H9 (cell line): ENCODE measurements at regions not wholly inside any gene's neighbourhood (a gene's known extent, or its start where the extent isn't known, plus 50 kb on each side); places are given as distances from the start of the nearest gene placed in this dataset.

Source experiments
- DNase-seq: peaks from one replicate; pipeline ENCODE4 v3.0.0-alpha.2; 2017
- H2AFZ ChIP-seq: one replicate; pipeline ENCODE4 v1.6.1; 2013; ENCODE audit warnings: mild to moderate bottlenecking, low read length, control low read depth, moderate library complexity
- H2AK5ac ChIP-seq: 2 replicates; pipeline ENCODE4 v1.6.1; 2013; ENCODE audit warnings: low read length, control low read depth, mixed read lengths; ENCODE audit not compliant: insufficient read length
- H2BK120ac ChIP-seq: one replicate; pipeline ENCODE4 v1.6.1; 2013; ENCODE audit warnings: low read depth, mild to moderate bottlenecking, low read length, control low read depth, inconsistent platforms; ENCODE audit not compliant: poor library complexity, severe bottlenecking
- H2BK12ac ChIP-seq: 2 replicates; pipeline ENCODE4 v1.6.1; 2013; ENCODE audit warnings: low read length, control low read depth, mixed read lengths, low read depth; ENCODE audit not compliant: insufficient read length
- H2BK15ac ChIP-seq: 2 replicates; pipeline ENCODE4 v1.6.1; 2013; ENCODE audit warnings: low read depth, low read length, control low read depth
- H2BK20ac ChIP-seq: one replicate; pipeline ENCODE4 v1.6.1; 2013; ENCODE audit warnings: low read depth, mild to moderate bottlenecking, low read length, control low read depth, inconsistent platforms; ENCODE audit not compliant: poor library complexity, severe bottlenecking
- H2BK5ac ChIP-seq: 2 replicates; pipeline ENCODE4 v1.6.1; 2013; ENCODE audit warnings: low read length, control low read depth, mixed read lengths; ENCODE audit not compliant: insufficient read length
- H3K14ac ChIP-seq: 2 replicates; pipeline ENCODE4 v1.6.1; 2013; ENCODE audit warnings: low read length, control low read depth; ENCODE audit not compliant: insufficient read depth
- H3K18ac ChIP-seq: 2 replicates; pipeline ENCODE4 v1.6.1; 2013; ENCODE audit warnings: low read depth, mild to moderate bottlenecking, mixed read lengths, low read length, control low read depth; ENCODE audit not compliant: insufficient read length
- H3K23ac ChIP-seq: 2 replicates; pipeline ENCODE4 v1.6.1; 2013; ENCODE audit warnings: low read length, control low read depth, mixed read lengths, low read depth; ENCODE audit not compliant: insufficient read length
- H3K23me2 ChIP-seq: 2 replicates; pipeline ENCODE4 v1.6.1; 2013; ENCODE audit warnings: low read depth, mild to moderate bottlenecking, mixed read lengths, low read length, control low read depth; ENCODE audit not compliant: insufficient read length, poor library complexity, severe bottlenecking
- H3K27ac ChIP-seq: 2 replicates; pipeline ENCODE4 v1.5.1; 2013; ENCODE audit warnings: low read length, control low read depth, mixed read lengths, low read depth; ENCODE audit not compliant: insufficient read length
- H3K27me3 ChIP-seq: 2 replicates; pipeline ENCODE4 v1.6.1; 2013; ENCODE audit warnings: low read length, control low read depth, inconsistent platforms; ENCODE audit not compliant: insufficient read depth
- H3K4ac ChIP-seq: 2 replicates; pipeline ENCODE4 v1.6.1; 2013; ENCODE audit warnings: low read depth, mild to moderate bottlenecking, control low read depth, inconsistent platforms, low read length, moderate library complexity
- H3K4me1 ChIP-seq: 2 replicates; pipeline ENCODE4 v1.6.1; 2013; ENCODE audit warnings: low read length, control low read depth, inconsistent platforms; ENCODE audit not compliant: insufficient read depth
- H3K4me2 ChIP-seq: 2 replicates; pipeline ENCODE4 v1.6.1; 2013; ENCODE audit warnings: low read length, control low read depth, mixed read lengths; ENCODE audit not compliant: insufficient read length, insufficient read depth
- H3K56ac ChIP-seq: 2 replicates; pipeline ENCODE4 v1.6.1; 2013; ENCODE audit warnings: low read depth, mild to moderate bottlenecking, mixed read lengths, low read length, control low read depth; ENCODE audit not compliant: insufficient read length
- H3K79me1 ChIP-seq: 2 replicates; pipeline ENCODE4 v1.6.1; 2013; ENCODE audit warnings: low read depth, mild to moderate bottlenecking, moderate library complexity, low read length, control low read depth, inconsistent platforms; ENCODE audit not compliant: insufficient read depth, poor library complexity, severe bottlenecking
- H3K79me2 ChIP-seq: 2 replicates; pipeline ENCODE4 v1.6.1; 2013; ENCODE audit warnings: low read length, control low read depth, inconsistent platforms; ENCODE audit not compliant: insufficient read depth
- H3K9ac ChIP-seq: 2 replicates; pipeline ENCODE4 v1.6.1; 2013; ENCODE audit warnings: low read length, control low read depth, mixed read lengths; ENCODE audit not compliant: insufficient read length; ENCODE audit errors: extremely low read depth
- H3K9me3 ChIP-seq: one replicate; pipeline ENCODE4 v1.6.1; 2013; ENCODE audit warnings: low read depth, low read length, inconsistent platforms; ENCODE audit not compliant: control insufficient read depth
- H3T11ph ChIP-seq: one replicate; pipeline ENCODE4 v1.6.1; 2013; ENCODE audit warnings: mild to moderate bottlenecking, low read length, control low read depth, inconsistent platforms
- H4K20me1 ChIP-seq: one replicate; pipeline ENCODE4 v1.6.1; 2013; ENCODE audit not compliant: control insufficient read depth, insufficient read length, insufficient read depth
- H4K5ac ChIP-seq: 2 replicates; pipeline ENCODE4 v1.6.1; 2013; ENCODE audit warnings: low read depth, mild to moderate bottlenecking, mixed read lengths, low read length, control low read depth; ENCODE audit not compliant: insufficient read length
- H4K8ac ChIP-seq: replicated peaks from 2 replicates; pipeline ENCODE4 v1.6.1; 2013; ENCODE audit warnings: low read length, control low read depth, mixed read lengths, low read depth; ENCODE audit not compliant: insufficient read length
- H4K91ac ChIP-seq: 2 replicates; pipeline ENCODE4 v1.6.1; 2013; ENCODE audit warnings: low read depth, mild to moderate bottlenecking, moderate library complexity, mixed read lengths, low read length, control low read depth; ENCODE audit not compliant: insufficient read length
- H3K27ac Mint-ChIP-seq, 3 experiments: 2 replicates in 2 of 3; 3 replicates in 1 of 3; pipeline ENCODE4 v1.8.0; 2020 to 2021; ENCODE audit warnings: mixed read lengths in 3 of 3, mild to moderate bottlenecking in 1 of 3, moderate library complexity in 1 of 3
- H3K27me3 Mint-ChIP-seq: 2 replicates; pipeline ENCODE4 v1.8.0; 2021; ENCODE audit warnings: low read depth, mild to moderate bottlenecking, moderate library complexity, mixed read lengths
- H3K36me3 Mint-ChIP-seq, 3 experiments: 2 replicates in 2 of 3; 3 replicates in 1 of 3; pipeline ENCODE4 v1.8.0; 2020 to 2021; ENCODE audit warnings: low read depth in 3 of 3, mixed read lengths in 3 of 3; ENCODE audit not compliant: insufficient read depth in 1 of 3
- H3K4me1 Mint-ChIP-seq, 2 experiments: 2 replicates each; pipeline ENCODE4 v1.8.0; 2020; ENCODE audit warnings: mixed read lengths in 2 of 2
- H3K4me3 Mint-ChIP-seq, 2 experiments: 2 replicates in 1 of 2; 3 replicates in 1 of 2; pipeline ENCODE4 v1.8.0; 2020 to 2021; ENCODE audit warnings: mild to moderate bottlenecking in 2 of 2, mixed read lengths in 2 of 2, moderate library complexity in 1 of 2
- H3K9me3 Mint-ChIP-seq, 2 experiments: 2 replicates in 1 of 2; 3 replicates in 1 of 2; pipeline ENCODE4 v1.8.0; 2020; ENCODE audit warnings: mild to moderate bottlenecking in 2 of 2, mixed read lengths in 2 of 2, moderate library complexity in 1 of 2
- CTCF ChIP-seq: fragments of 200-600 bp; sonication (generic); conservative IDR thresholded peaks from 3 replicates; pipeline ENCODE4 v1.8.0; 2021; ENCODE audit warnings: antibody characterized with exemption, mild to moderate bottlenecking
- WGBS: extraction: QIAGEN DNeasy Blood & Tissue Kit; methylation state at CpG from one replicate; pipeline ENCODE4 v1.1.7; 2013; ENCODE audit warnings: missing lambda C conversion rate, low lambda C conversion rate, mixed read lengths; ENCODE audit not compliant: insufficient read length; ENCODE audit errors: extremely low coverage; 5-methylcytosine and 5-hydroxymethylcytosine counted together

GRCh38 chr10:57891201-57892006 lies 376.3 kb downstream of the IPMK start:
- Histone ChIP-seq H2BK120ac (no peak overlapping the region), H3T11ph (no peak overlapping the region), H3K4me1 (no peaks in the 10 kb centered on the region; the same call in 1 of the 2 replicates), H4K5ac (no peak overlapping the region), H3K4ac (no peak overlapping the region), H2BK20ac (no peak overlapping the region), H3K4me2 (no peak overlapping the region), H3K79me2 (no peaks in the 10 kb centered on the region), H3K79me1 (no peaks in the 10 kb centered on the region), H3K23me2 (no peaks in the 10 kb centered on the region), H3K23ac (no peak overlapping the region), H2AFZ (no peak overlapping the region), H3K56ac (no peak overlapping the region), H4K91ac (no peak overlapping the region), H2AK5ac (no peak overlapping the region), H2BK12ac (no peak overlapping the region), H4K8ac (no peak overlapping the region), H3K14ac (no peak overlapping the region), H4K20me1 (no peaks in the 10 kb centered on the region), H3K9me3 (no peaks in the 10 kb centered on the region), H3K27ac (no peak overlapping the region), H3K9ac (no peak overlapping the region), H2BK15ac (no peak overlapping the region), H3K27me3 (no peaks in the 10 kb centered on the region), H2BK5ac (no peak overlapping the region), H3K18ac (no peak overlapping the region)
- H3K36me3 Mint-ChIP-seq, result peaks cover 10 to 40% (median 15%) of the 10 kb centered on the region in 3 experiments
- H3K27me3 Mint-ChIP-seq, result no peaks in the 10 kb centered on the region
- TF ChIP-seq CTCF, result no peak
- H3K4me3 Mint-ChIP-seq, result no peak overlapping the region
- no CpG with 5 or more reads among the region's 7 CpGs for WGBS
- peaks cover 30 to 32% of the 10 kb centered on the region in 2 experiments for H3K9me3 Mint-ChIP-seq
- no peak overlapping the region for H3K27ac Mint-ChIP-seq
- no peak for DNase-seq
- H3K4me1 Mint-ChIP-seq, result peaks cover 6 to 7% of the 10 kb centered on the region in 2 experiments
